HG03354 (cell line): ENCODE measurements at regions not wholly inside any gene's neighbourhood (a gene's known extent, or its start where the extent isn't known, plus 50 kb on each side); places are given as distances from the start of the nearest gene placed in this dataset.

Experiments
- ATAC-seq: cut with Tn5 transposase; IDR thresholded peaks from one replicate; pipeline ENCODE4 v1.9.1; 2021; ENCODE audit warnings: mild to moderate bottlenecking; ENCODE audit not compliant: unreplicated experiment, poor library complexity, severe bottlenecking

GRCh38 chr1:82564333-82564732, 763.6 kb downstream of the ADGRL2 start:
- no peak for ATAC-seq

DNA sequence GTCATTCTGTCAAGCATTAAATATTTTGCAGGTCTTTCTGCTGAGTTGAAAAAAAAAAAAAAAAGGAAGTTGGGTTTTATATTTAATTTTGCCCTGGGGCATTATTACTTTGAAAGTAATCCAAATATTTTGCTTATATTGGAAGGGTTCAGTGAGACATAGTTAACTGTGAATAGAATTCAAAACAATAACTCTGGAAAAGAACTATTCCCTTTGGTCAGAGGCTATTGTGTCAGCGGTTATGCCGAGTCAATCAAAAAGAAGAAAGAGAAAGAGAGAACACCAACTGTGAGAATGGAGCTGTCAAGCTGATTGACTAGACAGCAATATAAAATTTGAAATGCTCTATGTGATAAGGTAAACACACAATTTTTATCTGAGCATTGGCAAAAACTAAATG, 761.7 kb downstream of the ADGRL2 start:
- no peak for ATAC-seq

DNA sequence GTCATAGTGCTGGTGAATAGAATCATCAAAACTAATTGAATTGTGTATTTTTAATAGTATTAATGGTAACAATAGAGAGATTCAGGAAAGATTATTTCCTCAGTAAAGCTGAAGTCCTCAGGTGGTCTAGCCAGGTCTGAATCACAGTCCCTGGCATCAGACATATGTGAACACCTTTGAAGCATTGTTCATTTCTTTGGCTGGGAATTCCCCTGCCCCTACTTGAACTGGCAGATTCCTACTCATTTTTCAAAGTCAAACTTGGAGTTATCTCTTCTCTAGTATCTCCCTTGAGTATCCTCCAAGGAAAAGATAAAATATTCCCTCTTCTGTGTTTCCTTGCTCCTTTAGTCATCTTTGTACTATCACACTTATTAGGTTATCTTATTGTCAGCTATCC, 759.8 kb downstream of the ADGRL2 start:
- no peak for ATAC-seq

DNA sequence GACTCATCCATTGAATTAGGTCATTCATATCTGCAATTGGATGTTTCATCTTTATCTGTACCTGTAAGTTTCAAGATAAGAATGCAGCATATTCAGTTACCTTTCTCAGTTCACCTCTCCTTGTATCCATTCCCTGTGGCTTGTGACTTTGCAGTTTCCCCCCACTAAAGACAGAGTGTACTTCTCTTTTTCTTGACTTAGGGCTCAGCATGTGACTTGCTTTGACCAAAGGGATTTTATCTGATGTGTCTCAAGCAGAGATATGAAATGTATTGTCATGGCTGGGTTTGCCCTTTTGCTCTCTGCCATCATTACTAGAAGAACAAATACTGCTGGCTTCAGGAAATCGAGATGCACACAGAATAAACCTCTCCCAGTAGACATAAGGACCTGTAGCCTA, 754.8 kb downstream of the ADGRL2 start:
- ATAC-seq: no peak

DNA sequence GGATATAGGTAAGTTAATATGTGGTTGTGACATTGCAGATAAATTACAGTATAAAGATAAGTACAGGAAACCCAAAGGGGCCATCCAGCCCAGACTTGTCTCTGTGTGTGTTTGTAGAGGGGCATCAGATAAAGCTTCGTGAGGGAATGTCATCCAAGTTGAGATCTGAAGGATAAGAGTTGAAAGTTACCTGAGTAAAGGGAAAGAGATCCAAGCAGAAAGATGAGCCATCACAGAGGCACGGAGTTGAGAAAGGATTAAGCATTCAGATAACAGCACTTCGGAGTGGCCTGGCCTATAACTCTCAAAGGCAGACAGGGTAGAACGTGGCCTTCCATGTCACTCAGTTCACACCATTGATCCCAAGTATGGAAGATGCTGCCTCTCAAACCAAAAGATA, 749.1 kb downstream of the ADGRL2 start:
- ATAC-seq: no peak

DNA sequence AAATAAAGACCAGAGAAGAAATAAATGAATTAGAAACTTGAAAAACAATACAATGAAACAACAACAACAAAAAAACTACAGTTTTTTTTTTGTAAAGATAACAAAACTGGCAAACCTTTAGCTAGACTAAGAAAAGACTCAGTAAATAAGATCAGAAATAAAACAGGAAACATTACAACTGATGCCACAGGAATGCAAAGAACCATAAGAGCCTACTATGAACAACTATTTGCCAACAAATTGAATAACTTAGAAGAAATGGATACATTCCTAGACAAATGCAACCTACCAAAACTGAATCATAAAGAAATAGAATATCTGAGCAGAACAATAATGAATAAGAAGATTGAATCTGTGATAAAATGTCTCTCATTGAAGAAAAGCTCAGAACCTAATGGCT, 742.0 kb downstream of the ADGRL2 start:
- ATAC-seq: no peak

DNA sequence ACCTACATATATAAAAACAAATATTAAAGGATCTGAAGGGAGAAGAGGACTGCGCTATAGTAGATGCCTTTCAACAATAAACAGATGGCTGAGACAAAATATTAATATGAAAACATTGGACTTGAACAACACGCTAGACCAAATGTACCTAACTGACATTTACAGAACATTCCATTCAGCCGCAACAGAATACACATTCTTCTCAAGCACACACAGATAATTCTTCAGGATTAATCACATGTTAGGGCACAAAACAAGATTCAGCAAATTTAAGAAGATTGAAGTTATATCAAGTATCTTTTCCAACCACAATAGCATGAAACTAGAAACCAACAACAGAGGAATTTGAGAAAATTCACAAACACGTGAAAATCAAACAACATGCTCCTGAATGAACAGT, 741.4 kb downstream of the ADGRL2 start:
- ATAC-seq: no peak

- no peak for ATAC-seq
Measured at GRCh38 chr1:82540006-82540405, 739.3 kb downstream of the ADGRL2 start.

GRCh38 chr1:82538876-82539275, 738.1 kb downstream of the ADGRL2 start:
- no peak for ATAC-seq

- ATAC-seq: no peak
Measured at GRCh38 chr1:82534996-82535395, 734.3 kb downstream of the ADGRL2 start.

- no peak for ATAC-seq
Measured at GRCh38 chr1:82525378-82525777, 724.6 kb downstream of the ADGRL2 start.

GRCh38 chr1:82520611-82521010, 719.9 kb downstream of the ADGRL2 start:
- no peak for ATAC-seq

DNA sequence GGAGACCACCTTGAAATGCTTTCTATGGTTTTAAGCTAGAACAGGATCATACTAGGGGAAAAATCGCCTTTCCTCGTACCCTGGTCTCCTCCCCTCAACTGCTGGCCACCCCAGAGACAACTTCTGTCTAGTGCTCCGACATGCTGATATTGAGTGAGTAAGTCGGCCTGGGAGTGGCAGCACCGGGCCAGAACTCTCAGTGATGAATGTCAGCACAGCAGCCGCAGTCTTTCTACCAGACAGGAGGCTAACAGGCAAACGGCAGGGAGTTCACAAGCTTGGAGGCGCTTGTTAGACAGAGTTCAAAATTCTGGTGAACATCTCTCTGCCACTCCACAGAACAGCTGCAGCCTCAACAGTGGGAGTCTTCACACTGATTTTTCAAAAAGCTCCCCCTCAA, 716.9 kb downstream of the ADGRL2 start:
- ATAC-seq: no peak

DNA sequence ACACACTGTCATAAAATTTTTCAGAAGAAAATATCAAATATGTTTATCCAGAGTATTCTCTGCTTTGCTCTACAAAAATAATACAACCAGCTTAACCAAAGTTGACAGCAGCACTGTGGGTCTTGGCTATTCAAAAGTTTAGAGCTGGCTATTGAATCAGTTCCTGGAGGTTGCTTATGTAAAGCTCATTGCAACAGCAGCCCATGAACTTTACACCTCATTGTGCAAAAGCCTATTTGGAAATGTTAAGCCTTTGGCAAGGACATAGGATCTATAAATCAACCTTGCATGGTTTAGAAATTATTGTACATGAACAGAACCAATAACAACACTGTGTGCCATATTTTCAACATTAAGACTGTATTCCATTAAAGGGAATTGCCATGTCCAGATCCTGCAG, 714.9 kb downstream of the ADGRL2 start:
- ATAC-seq: no peak

DNA sequence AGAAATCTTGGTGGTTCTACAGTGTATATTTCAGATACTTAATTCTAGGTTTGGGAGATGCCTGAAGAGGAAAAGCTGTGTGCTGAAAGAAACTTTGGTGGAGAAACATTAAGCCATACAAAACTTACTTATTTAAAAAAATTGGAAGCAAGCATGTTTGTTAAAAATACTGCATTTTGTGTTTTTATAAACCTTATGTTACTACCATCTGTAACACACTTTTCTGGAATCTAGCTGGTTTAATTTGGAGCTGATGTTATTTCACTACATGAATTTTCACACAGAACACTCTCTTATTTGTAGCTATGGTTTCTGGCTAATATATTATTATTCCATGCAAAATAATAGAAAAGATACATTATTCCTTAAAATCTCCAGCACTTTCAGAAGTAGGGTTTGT, 710.7 kb downstream of the ADGRL2 start:
- ATAC-seq: no peak

- ATAC-seq: no peak
Measured at GRCh38 chr1:82510431-82510830, 709.7 kb downstream of the ADGRL2 start.

- no peak for ATAC-seq
Measured at GRCh38 chr1:82507011-82507410, 706.3 kb downstream of the ADGRL2 start.

- ATAC-seq: no peak
Measured at GRCh38 chr1:82503822-82504221, 703.1 kb downstream of the ADGRL2 start.

- no peak for ATAC-seq
Measured at GRCh38 chr1:82499022-82499421, 698.3 kb downstream of the ADGRL2 start.

DNA sequence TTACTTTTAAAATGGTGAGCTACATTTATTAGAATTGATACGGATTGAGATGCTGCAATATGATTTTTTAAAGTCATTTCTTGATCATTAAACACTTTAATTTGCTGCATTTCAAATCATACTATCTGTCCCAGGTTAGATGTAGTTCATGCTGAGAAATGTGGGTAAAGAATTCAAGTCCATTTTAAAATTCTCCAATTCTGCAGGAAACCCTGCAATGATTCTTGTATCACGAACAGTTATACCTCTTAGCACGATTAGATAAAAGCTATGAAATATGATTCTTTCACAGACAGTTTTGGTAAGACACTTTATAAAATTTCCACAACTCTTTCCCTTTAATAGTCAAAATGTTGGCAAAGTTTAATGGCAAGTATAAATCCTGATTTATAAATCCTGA, 693.4 kb downstream of the ADGRL2 start:
- ATAC-seq: no peak

DNA sequence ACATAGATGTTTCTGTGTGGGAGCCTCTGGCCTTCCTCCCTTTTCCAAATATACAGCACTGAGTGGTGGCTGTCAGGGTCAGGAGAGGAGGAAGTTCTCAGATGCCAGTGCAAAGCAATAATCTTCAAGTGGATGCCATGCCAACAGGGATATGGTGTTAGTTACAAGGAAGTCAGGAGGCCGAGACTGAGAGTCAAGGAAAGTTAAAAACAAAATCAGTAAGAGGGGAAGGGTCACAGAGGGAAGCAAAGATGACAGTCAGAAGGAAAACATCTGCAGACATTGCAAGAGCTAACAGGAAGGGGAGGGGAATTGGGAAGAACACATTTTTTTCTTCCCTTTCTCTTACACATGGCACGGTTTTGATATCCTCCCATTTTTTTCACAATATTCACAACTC, 691.4 kb downstream of the ADGRL2 start:
- ATAC-seq: no peak

GRCh38 chr1:82491301-82492048, 690.7 kb downstream of the ADGRL2 start:
- ATAC-seq: no peak
